GM18520 (cell line): ENCODE measurements at regions not wholly inside any gene's neighbourhood (a gene's known extent, or its start where the extent isn't known, plus 50 kb on each side); places are given as distances from the start of the nearest gene placed in this dataset.
A peak's percentile ranks its signal among the peaks of the same experiment; 100 is the strongest.
"Not testable (repeated sequence)": the region's sequence is repeated elsewhere in the genome, so short reads cannot be mapped to it uniquely, and the experiment has no call there.

ENCODE experiments used
- ATAC-seq: cut with Tn5 transposase; IDR thresholded peaks from one replicate; pipeline ENCODE4 v1.9.1; 2021; ENCODE audit not compliant: unreplicated experiment

- ATAC-seq = no peak
Measured at GRCh38 chr3:6249679-6250078, 611.2 kb upstream of the GRM7 start.

- ATAC-seq = peak; percentile 96
Measured at GRCh38 chr3:6250167-6250566, 610.7 kb upstream of the GRM7 start.

DNA sequence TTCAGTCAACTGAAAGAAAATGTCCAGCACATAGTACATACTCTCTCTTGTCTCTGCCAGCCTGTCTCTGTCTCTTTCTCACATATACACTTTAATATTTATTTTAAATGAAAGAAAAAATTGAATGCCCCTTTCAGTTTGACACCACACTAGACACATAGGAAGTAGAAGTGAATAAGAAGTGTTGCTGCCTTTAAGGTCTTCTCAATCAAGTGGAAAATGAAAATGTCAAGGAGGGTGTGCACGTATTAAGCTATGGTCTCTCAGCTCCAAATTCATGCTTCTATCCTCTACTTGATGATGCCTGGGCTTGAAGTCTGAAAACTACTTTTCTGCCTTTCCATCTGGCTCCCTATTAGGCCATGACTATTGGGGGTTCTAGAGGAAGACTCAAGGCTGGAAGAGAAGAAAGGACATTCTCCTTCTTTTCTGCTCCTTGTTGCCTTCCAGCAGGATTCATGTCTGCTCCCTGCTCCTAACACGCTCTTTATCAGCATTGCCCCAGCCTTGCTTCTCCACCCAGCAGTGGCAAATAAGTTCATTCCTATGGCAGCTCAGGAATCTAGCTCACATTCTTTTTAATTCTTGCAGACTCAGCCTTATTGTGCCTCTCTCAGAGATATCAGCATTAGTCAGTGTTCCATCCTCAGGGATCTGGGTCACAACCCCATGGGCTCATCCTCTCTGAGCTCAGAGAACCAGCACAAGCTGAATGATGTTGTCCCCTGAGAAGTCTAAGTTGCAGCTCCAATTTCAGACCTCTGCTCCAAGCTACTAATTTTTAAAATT lies 609.1 kb upstream of the GRM7 start:
- ATAC-seq = no peak

GRCh38 chr3:6254490-6254889 lies 606.4 kb upstream of the GRM7 start:
- no peak for ATAC-seq

- no peak for ATAC-seq
Measured at GRCh38 chr3:6255229-6255628, 605.7 kb upstream of the GRM7 start.

DNA sequence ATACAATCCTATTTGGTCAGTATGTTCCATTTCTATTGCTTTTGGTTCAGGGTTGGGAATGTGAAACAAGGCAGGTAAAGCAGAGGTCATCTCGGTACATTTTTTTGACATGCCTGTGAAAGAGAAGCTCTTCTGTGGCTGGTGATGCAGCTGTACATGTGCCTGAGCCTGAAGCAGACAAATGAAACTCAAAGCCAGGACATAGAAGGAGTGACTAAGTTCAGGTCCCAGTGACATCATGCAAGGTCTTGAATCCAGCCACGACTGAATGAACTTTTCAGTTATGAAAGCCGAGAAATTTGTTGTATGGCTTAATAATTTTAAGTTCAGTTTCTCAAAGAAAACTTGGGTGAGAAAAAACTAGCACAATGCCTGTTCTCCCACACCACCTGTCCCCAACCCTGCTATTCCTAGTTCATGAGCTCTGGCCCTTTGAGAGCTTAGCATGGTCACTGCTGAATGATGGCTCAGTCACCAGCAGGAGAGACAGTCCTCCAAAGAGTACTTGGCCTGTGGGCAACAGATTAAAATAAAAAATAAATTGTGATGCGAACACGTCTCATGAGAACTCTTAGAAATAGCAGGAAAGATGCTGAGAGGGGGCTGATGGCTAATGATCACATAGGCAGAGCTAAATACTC lies 600.2 kb upstream of the GRM7 start:
- ATAC-seq = no peak

- ATAC-seq = no peak
Measured at GRCh38 chr3:6262010-6262409, 598.9 kb upstream of the GRM7 start.

DNA sequence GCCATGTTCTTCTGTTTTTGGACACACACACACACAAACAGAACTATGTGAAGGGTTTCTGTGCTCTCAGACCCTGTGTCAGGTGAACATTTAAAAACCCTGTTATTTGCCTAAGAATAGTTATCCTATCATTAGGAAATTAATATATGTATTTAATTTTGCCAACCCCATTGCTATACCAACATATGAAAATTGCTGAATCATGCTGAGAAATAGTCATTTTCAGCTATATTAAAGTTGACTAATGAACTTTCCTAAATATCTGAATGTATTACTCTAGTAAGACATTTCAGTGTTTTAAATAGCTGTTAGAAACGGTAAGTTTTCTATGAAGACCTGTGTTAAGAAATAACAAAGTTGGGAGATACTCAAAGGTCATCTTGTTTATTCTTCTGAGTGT lies 596.9 kb upstream of the GRM7 start:
- no peak for ATAC-seq

GRCh38 chr3:6264906-6265305 lies 596.0 kb upstream of the GRM7 start:
- ATAC-seq = no peak

GRCh38 chr3:6266135-6266534 lies 594.8 kb upstream of the GRM7 start:
- ATAC-seq = no peak

GRCh38 chr3:6273878-6274277 lies 587.0 kb upstream of the GRM7 start:
- ATAC-seq = no peak

GRCh38 chr3:6281662-6282061 lies 579.3 kb upstream of the GRM7 start:
- no peak for ATAC-seq

- ATAC-seq = no peak
Measured at GRCh38 chr3:6282918-6283317, 578.0 kb upstream of the GRM7 start.

GRCh38 chr3:6287088-6287875 lies 573.6 kb upstream of the GRM7 start:
- no peak for ATAC-seq

- no peak for ATAC-seq
Measured at GRCh38 chr3:6301626-6302025, 559.3 kb upstream of the GRM7 start.

- no peak for ATAC-seq
Measured at GRCh38 chr3:6315906-6316305, 545.0 kb upstream of the GRM7 start.

DNA sequence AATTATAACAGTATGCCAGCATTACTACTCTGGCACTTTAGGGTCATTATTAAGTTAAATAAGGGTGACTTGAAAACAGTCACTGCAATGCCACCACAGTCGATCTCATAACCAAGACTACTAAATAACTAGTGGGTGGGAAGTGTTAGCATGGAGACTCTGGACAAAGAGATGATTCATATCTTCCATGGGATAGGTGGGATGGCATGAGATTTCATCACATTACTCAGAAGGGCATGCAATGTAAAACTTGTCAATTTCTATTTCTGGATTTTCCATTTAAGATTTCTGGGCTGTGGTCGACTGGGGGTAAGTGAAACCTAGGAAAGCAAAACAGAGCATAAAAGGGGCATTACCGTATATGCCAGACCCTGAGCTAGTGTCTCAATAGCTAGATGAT lies 538.9 kb upstream of the GRM7 start:
- no peak for ATAC-seq

- no peak for ATAC-seq
Measured at GRCh38 chr3:6326771-6327170, 534.1 kb upstream of the GRM7 start.

- not testable (repeated sequence) for ATAC-seq
Measured at GRCh38 chr3:6340980-6341325, 520.0 kb upstream of the GRM7 start.

GRCh38 chr3:6351752-6352151 lies 509.2 kb upstream of the GRM7 start:
- ATAC-seq = no peak

DNA sequence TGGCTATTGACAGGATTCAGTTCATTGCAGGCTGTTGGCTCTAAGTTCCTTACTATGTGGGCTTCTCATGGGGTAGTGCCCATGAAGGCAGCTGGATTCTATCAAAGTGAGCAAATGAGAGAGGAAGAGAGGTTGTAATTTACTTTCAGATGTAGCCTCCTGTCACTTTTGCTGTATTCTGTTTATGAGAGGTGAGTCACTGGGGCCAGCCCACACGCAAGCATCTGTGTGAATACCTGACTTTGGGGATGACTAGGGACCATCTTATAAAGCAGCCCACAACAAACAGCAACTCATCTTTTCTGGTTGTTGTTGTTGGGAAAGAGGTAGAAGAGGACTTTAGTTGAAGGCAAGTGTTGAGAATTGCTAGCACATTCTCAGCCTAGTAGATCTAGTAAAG lies 506.3 kb upstream of the GRM7 start:
- no peak for ATAC-seq

- no peak for ATAC-seq
Measured at GRCh38 chr3:6362406-6362805, 498.5 kb upstream of the GRM7 start.
